Cerebellar cortex (tissue), 1 donor: ENCODE measurements at regions not wholly inside any gene's neighbourhood (a gene's known extent, or its start where the extent isn't known, plus 50 kb on each side); places are given as distances from the start of the nearest gene placed in this dataset.

Source experiments
- DNase-seq: peaks from one replicate; pipeline ENCODE4 v3.0.0-alpha.2; 2015; ENCODE audit warnings: low spot score

DNA sequence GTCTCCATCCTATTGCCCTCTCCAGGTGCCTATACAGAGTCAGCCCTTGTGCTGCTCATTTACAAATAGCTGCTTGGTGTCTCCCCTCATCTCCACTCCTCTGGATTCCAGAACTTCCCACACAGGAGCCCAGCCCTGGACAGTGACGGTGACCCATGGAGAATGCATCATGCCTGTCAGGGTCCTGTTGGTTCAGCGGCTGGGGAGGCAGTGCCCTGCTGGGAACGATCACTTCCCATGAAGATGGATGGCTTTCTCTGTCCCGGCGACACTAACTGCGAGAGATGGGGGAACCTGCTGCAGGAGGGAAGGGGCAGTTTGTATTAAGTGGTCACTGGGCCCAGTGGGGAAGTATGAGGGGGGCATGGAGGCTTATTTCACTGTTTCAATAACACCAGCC is 395.0 kb upstream of the TBX3 start:
- no peak for DNase-seq

DNA sequence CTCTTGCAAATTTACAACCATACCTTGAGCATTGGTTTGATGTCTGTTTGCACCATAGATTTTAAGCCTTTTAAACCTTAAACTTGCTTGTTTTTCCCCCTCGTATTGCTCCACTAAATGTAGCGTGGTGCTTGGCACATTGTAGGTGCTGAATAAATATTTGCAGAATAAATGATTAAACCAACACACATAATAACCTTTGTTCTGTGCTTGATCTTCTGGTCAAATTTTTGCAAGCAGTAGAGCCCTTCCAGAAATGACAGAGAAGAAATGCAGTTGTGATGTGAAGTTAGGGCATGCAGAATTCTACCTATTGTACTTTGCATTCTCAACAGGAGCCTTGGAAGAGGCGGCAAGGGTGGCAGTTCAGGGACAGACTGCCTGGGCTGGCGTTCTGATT is 394.4 kb upstream of the TBX3 start:
- no peak for DNase-seq

DNA sequence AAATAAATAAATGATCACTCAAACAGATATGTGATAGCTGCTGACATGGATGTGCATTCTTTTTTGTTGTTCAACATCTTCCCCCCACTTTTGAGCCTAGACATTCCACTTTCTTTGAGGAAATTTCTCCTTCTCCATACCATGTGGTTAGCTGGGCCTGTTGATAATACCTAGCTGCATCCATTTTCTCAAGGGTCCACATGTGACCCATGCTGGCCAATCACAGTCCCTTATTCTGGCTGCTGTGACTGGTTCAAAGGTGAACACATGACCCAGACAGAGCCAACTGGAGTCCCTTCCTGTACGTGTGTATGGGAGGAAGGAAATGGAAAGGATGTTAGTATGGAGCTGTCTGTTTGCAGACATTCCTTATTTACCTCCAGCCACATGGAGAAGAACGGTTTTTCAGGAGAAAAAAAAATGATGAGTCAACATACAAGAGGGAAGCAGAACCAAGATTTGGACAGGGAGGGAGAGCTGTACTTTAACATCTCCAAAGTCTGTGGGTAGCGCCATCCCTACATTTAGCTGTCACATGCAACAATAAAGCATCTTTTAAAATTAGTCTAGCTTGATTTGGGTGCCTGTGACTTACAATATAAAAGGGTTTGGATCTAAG is 391.7 kb upstream of the TBX3 start:
- no peak for DNase-seq

DNA sequence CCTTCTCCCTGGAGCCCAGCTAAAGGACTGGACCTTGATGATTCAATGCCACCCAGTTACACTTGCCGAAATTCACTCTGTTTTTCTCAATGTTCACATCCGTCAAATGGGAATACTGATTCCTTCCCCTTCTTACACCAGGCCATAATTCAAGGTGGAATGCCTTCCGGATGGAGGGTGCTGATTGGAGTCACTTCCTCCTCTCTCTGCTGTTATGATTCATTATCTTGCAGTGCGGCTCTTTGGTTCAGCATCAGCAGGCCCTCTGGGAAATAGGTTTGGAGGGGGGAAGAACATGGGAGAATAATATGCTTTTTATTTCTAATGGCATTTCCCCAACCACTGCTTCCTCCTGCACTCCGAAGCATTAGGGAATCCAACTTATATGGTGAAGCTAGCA is 390.6 kb upstream of the TBX3 start:
- no peak for DNase-seq

DNA sequence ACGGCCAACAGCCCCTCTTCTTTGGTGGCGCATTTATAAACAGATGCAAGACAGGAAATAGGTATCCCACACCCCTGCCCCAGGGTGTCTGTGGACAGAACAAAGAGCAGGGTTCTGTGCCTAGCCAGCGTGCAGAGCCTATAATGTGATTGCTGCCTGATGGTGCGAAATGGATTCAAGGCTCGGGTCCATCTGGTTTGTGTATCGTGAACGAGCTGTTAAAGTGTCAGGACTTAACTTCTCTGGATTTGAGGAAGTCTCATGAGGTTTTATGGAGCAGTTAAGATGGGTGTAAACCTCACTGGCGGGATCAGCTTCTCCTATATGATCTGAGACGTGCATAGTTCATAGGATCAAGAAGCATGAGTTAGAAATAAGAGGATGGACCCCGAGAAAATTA is 388.7 kb upstream of the TBX3 start:
- DNase-seq, result no peak

DNA sequence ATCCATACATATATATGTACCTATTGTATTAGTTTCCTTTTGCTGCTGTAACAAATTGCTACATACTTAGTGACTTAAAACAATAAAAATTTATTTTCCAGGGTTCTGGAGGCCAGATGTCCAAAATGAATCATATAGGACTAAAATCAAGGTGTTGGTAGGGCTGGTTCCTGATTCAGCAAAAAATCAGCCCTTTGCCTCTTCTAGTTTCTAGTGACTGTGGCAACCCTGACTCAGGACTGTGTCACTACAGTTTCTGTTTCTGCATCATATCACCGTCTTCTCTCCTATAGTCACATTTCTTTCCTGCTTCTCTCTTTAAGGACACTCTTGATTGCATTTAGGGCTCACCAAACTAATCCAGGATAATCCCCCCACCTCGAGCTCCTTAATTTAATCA is 386.3 kb upstream of the TBX3 start:
- no peak for DNase-seq

DNA sequence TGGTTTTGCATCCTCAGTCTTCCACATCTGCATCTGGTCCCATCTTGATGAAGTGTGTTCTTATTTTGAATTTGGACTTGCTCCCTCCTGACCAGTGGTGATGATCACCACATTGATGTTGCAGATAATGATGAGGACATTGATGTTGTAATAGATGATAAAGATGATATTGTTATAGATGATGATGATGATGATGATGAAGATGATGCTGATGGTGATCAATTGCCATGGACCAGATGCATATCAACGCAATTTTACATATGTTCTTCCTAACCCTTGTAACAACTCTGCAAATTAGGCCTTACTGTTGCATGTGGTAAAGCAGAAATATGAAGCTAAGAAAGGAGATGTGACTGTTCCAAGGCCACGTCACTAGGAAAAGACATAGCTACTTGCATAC is 380.3 kb upstream of the TBX3 start:
- DNase-seq, result no peak

DNA sequence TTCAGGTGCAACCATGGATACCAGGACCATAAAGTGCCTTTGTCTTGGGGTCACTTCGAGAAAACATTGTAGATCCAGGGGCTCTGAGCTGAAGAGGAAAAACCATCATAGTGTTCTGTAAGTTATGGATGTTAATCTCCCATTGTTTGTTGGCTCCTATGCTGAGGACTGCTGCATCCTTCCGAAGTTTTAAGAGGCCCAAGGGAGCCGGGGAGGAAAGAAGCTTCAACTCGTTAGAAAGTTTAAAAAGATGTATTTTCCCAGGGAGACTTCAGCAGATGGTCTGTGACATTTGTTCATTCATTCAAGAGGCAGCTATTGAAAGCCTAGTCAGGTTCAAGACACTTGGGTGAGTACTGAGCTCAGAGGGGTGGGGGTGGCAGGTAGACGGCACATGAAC is 378.8 kb upstream of the TBX3 start:
- DNase-seq, result no peak

DNA sequence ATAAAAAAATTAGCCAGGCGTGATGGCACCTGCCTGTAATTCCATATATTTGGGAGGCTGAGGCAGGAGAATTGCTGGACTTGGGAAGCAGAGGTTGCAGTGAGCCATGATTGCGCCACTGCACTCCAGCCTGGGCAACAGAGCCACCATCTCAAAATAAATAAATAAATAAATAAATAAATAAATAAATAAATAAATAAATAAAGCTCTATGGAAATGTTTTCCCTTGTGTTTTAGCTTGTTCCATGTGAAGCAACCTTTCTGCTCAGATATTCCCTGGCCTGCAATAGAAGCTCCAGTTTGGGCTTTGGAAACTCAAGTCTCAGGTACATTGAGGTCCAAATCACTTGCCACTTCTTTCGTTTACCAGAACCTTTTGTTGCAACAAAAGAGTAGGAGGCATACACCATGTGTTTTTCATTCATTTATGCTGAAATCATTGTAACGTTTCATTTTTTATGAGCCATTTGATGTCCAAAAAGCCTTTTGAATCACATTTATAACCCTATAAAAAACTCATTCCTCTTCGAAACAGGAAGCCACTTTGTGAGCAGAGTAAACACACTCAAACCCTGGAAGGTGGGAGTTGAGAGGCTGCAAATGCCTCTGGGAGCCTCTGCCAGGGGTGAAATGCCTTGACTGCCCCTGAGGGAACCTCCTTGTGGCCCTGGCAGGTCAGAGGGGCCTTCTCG is 376.6 kb upstream of the TBX3 start:
- DNase-seq, result no peak

DNA sequence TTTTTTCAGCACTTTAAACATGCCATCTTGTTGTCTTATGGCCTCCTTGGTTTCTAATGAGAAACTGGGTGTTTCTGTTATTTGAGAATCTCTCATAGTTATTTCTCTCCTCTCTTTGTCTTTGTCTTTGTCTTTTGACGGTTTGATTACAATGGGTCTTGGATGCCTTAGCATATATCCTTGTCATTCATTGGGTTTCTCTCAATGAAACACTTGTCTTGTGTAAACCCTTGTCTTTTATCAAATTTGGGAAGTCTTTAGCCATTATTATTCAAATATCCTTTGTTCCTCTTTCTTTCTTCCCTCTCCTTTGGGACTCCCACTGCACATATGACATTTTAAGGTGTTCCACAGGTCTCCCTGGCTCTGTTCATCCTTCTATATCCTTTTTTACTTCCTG is 373.5 kb upstream of the TBX3 start:
- no peak for DNase-seq

DNA sequence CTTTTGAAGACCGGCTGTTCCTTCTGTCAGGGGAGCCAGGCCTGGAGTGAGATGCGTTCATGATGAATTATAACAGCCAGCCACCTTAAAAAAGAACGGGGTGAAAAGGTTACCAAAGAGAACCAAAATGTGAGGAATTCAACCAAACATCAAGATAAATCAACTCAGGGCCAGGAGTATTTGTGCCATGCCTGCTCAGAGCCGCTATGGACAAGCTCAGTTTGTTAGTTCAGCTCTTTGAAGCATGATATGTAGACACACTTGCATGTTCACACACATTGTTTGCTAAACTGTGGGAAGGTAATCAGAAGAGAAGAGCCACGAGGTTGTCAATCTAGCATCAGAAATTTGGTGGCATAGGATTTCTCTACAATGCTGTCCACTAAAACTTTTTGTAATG is 367.4 kb upstream of the TBX3 start:
- no peak for DNase-seq

DNA sequence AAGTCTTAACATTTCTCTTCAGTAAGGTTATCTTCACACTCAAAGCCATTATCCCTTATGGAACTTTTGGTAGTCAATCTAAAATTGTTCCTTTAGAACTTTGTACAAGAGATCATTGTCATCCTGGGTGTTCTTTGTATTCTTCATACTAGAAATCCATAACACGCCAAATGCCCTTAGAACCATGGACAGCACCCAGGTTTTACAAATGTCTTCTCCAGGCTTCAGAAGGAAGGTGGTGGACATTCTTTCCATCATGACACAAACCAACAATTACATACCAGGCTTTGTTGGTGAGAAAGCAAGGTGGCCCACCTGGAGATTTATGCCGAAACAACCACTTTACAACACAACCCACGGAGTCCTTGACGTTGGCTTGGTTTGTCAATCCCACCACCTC is 365.6 kb upstream of the TBX3 start:
- no peak for DNase-seq

DNA sequence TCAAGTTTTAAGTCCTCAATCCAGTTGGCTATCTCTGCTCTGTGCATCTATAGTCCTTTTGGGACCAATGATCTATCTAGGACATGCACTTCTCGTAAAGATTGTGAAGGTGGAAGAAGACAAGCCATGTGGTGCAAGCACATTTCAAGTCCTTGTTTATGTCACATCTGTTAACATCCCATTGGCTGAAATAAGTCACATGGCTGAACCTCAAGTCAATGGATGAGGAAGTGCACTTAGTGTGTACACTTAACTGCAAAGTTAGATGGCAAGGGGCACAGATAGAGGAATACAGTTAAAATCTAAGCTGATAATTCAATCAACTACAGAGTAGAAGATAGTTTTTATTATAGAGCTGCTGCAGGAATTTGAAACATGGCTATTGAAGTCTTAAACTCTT is 362.8 kb upstream of the TBX3 start:
- no peak for DNase-seq

DNA sequence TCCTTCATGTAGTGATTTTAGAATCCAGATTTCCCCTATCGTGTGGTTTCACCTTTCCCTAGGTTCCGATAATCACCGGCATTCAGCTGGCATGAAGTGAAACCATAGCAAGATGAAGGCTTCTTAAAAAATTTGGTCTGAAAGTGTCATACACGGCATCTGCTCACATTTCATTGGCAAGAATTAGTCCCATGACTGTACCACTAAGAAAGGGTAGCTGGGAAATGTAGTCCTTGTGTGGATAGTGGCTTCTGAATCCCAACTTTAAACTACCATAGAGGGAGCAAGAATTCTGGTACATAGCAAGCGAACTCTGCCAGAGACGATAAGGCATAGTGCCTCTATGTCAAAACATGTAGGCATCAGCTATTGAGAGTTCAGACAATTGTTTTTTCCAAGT is 360.1 kb upstream of the TBX3 start:
- DNase-seq, result no peak

DNA sequence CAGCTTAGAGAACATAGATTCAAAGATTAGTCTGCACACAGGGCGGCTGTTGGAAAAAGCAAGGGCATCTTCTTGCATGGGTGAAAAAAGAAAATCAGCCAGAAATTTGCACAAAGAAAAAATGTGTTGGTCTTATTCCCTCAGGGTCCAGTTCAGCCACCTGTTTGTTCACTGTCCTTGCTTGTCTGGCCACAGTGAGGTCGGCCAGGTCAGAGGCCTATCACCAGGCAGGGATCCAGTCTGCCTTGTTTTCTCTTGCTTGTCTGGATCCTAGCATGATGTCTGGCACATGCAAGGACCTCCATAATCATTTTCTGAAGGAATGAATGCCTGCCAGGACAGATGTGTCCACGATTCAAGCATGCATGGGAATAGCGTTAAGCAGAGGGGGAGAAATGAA is 359.1 kb upstream of the TBX3 start:
- DNase-seq, result no peak

DNA sequence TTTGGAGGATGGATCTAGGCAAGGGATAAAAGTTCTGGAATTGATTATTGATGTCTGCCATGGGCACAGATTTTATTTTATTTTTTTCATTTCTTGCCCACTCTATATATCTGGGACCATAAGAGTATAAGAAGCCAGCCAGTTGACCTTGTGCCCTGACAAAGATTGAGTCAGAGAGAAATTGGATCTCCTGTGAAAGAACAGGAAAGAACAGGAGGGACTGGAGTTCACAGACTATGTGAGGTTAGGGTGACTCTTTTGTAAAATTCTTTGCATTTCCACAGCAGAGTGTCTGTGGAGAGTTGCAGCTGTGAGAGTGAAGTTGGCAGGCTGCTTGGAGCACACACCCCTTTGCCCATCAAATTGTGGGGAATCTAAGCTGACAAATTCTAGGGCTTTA is 358.4 kb upstream of the TBX3 start:
- DNase-seq, result no peak

DNA sequence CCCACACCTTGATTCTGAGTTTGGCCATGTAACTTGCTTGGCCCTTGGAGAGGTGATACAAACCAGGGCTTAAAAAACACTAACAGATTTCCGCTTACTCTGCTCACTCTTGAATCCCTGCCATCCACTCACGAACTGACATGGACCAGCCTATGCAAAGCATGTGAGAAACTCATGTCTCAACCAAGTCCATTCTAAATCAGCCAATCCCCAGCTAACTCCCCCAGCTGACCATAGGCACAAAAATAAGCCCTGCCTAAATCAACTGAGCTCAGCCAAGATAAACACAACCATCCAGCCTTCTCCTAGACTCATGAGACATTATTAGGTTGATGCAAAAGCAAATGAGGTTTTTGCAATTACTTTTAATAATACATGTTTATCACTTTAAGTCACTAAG is 353.9 kb upstream of the TBX3 start:
- DNase-seq, result no peak

DNA sequence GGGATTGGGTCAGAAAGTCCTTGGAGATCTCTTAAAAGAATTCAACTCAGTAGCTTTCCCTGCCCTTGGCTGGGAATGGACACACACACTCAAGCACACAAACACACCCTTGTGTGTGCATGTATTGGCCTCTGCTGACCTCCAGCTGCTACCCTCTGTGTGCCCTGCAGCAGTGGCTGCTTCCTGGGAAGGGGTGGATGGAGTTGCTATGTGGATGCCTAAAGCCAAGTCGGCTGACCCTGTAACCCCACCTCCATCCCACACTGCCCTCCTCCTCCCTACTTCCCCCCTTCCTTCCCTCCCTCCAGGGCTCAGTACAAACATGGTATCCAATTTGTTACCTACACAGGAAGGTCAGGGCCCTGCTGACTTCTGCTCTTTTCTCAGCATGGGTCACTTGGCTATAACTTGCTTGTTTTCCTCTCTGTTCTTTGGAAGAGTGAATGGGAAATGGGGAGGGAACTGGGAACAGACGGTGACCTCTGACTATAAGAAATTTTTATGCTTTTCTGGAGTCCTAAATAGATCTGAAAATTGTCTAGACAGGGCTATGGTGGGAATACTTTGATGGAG is 351.6 kb upstream of the TBX3 start:
- DNase-seq, result no peak

DNA sequence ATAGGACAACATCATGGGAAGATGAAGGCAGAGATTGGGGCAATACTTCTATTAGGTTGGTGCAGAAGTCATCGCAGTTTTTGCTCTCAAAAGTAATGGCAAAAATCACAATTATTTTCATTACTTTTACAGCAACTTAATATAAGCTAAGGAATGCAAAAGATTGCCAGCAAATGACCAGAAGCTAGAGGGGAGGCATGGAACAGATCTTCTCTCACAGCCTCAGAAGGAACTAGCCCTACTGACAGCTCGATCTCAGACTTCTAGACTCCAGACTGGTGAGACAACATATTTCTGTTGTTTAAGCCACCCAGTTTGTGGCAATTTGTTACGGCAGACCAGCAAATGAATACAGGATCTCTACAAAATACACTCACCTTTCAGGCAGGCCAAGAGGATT is 348.5 kb upstream of the TBX3 start:
- DNase-seq, result no peak

DNA sequence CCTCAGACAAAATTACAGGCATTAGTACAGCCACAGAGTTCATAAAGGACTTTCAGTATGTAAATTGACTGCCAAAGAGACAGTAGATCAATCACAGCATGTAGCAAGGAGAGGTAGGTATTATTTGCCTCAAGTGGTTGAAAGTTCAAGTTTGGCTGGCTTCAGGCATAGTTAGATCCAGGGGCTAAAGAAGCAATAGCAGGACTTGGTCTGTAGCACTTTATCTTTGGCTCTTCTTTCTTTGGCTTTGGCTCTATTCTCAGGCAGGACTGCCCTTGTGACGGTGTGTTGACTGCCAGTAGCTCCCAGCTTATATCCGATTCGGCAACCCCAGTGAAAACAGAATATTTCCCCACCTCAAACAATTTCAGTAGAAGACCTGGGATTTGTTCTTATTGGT is 346.0 kb upstream of the TBX3 start:
- no peak for DNase-seq

DNA sequence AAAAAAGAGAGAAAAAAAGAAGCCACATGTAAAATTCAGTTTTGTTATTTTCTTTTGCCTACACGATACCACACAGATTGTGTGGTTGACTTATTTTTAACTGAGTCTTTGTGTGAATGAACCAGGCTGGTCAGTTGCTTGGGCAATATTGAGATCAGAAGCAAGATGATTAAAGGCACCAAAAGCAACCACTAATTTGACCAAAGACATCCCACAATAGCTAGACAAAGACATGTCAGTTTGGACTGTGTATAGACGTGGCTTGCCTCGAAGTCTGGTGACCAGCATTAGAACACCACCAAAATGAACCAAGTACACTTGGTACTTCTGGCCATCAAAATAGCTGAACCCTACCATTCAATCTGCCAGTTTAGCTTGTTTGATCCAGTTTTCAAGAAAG is 340.6 kb upstream of the TBX3 start:
- DNase-seq, result no peak

DNA sequence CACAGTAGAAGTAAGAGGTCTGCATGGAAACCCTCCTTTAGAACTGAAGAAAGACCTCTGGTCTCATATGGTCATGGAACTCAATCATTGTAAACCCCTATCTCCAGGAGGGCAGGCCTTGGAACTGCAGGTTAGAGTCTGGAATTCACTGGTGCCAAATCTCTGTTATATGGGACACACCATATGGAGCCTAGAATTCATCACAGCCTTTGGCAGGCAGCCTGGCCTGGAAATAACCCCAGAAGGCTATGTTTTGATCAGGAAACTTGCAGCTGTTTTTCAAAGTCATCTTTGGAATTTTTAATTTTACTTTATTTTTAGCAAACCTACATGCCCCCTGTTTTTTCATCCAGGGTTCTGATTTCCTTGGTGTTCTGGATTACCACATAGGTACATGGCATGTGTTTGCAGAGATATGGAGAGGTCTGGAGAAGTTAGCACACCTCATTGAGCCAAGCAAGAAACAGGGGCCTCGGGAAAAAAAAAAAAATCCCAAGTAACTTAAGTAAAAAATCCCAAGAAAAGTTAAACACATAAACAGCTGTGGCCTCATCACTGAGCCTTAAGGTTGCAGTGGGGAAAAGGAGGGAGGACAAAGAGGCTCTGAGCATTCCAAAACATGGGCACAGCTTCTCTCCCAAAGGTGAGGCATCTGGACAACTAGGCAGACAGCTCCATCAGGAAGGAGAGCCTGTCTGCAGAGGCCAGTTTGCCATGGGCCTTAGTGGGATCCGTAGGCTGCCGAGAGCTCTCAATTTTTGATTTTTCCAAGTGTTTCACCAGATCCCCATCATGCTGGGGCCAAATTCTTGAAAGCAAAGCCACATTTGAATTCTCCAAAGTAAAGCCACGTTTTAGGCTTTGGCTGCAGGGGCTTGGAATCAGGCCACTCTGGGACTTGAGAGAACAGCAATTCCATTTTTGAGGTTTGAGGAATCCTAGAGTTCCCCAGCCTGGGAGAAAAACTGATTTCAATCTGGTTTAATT is 339.6 kb upstream of the TBX3 start:
- DNase-seq, result peak; percentile 84

DNA sequence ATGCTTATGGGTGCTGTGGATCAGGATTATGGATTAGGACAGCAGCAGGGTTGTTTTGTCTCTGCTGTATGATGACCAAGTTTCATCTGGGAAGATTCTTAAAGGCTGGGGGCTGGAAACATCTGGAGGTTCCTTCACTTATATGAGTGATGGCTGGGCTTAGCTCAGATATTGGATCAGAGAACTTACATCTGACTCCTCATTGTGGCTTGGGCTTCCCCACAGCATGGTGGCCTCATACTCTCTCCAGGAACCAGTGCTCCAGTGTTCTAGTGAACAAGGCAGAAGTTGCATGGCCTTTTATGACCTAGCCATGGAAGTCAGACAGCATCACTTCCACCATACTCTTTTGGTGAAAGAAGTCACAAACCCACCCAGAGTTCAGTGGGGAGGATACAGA is 336.1 kb upstream of the TBX3 start:
- DNase-seq, result no peak
